ES-I3 (cell line): ENCODE measurements at regions not wholly inside any gene's neighbourhood (a gene's known extent, or its start where the extent isn't known, plus 50 kb on each side); places are given as distances from the start of the nearest gene placed in this dataset.

Experiments
- H3K36me3 ChIP-seq: 2 replicates; pipeline ENCODE4 v1.6.1; 2013; ENCODE audit warnings: mild to moderate bottlenecking, low read length, control low read depth, moderate library complexity; ENCODE audit not compliant: insufficient read depth
- H3K4me1 ChIP-seq: 2 replicates; pipeline ENCODE4 v1.6.1; 2013; ENCODE audit warnings: mild to moderate bottlenecking, control low read depth, low read length; ENCODE audit not compliant: insufficient read depth
- H3K9ac ChIP-seq: 2 replicates; pipeline ENCODE4 v1.6.1; 2013; ENCODE audit warnings: low read depth, mild to moderate bottlenecking, low read length, moderate library complexity
- H3K9me3 ChIP-seq: 2 replicates; pipeline ENCODE4 v1.6.1; 2013; ENCODE audit warnings: mild to moderate bottlenecking, low read length, moderate library complexity; ENCODE audit not compliant: control insufficient read depth, insufficient read depth

GRCh38 chr16:11470676-11471415, 115.9 kb downstream of the LITAF start:
- Histone ChIP-seq H3K36me3 (no peaks in the 10 kb centered on the region; the same call in 1 of the 2 replicates), H3K9me3 (no peaks in the 10 kb centered on the region), H3K4me1 (no peaks in the 10 kb centered on the region), H3K9ac (no peak overlapping the region)

DNA sequence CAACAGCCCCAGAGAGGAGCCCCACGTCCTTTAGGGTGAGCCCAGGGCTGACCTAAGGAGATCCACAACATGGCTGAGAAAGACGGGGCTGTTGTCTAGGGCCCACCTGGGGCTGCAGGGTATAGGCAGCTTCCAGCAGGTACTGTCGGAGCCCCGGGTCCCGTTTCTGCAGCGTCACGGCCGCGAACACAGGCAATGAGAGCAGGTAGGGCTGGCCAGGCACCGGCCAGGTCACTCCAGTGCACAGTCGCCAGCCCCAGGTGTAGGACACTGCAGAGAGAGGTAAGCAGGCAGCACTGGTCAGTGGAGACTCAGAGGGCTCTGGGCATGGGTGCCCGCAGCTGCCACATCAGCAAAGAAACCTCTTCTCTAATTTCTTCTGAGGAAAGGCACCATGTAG, 115.2 kb downstream of the LITAF start:
- H3K9ac ChIP-seq = no peak overlapping the region
- no peaks in the 10 kb centered on the region; the same call in 1 of the 2 replicates for H3K36me3 ChIP-seq
- H3K9me3 ChIP-seq = no peaks in the 10 kb centered on the region
- H3K4me1 ChIP-seq = no peaks in the 10 kb centered on the region

DNA sequence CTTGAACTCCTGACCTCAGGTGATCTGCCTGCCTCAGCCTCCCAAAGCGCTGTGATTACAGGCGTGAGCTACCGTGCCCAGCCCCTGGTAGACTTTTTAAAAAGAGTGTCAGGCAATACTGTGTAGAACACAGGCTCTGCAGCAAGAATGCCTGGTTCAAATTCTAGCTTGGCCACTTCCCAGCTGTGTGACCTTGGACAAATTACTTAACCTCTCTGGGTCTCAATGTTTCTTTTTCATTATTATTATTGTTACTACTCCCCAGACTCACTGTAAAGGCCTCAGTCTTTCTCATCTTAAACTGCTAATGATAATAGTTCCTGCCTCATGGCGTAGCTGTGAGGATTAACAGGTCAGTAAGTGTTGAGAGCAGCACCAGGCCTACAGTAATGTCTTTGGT, 114.3 kb downstream of the LITAF start:
- no peak overlapping the region for H3K9ac ChIP-seq
- H3K9me3 ChIP-seq = no peaks in the 10 kb centered on the region
- H3K4me1 ChIP-seq = no peaks in the 10 kb centered on the region
- no peaks in the 10 kb centered on the region; the same call in 1 of the 2 replicates for H3K36me3 ChIP-seq

- Histone ChIP-seq H3K9ac (no peak overlapping the region), H3K36me3 (no peaks in the 10 kb centered on the region; the same call in 1 of the 2 replicates), H3K4me1 (no peaks in the 10 kb centered on the region), H3K9me3 (no peaks in the 10 kb centered on the region)
These were observed 113.9 kb downstream of the LITAF start for GRCh38 chr16:11472851-11473250.

- H3K4me1 ChIP-seq = no peaks in the 10 kb centered on the region
- H3K9me3 ChIP-seq = no peaks in the 10 kb centered on the region
- H3K36me3 ChIP-seq = no peaks in the 10 kb centered on the region
These were observed 113.0 kb downstream of the LITAF start for GRCh38 chr16:11473728-11474127.

GRCh38 chr16:11474617-11475291, 112.0 kb downstream of the LITAF start:
- no peaks in the 10 kb centered on the region for H3K9me3 ChIP-seq
- H3K4me1 ChIP-seq = no peaks in the 10 kb centered on the region
- H3K36me3 ChIP-seq = no peaks in the 10 kb centered on the region
- H3K9ac ChIP-seq = no peak overlapping the region

More at GRCh38 chr16:11473728-11474127, 113.0 kb downstream of the LITAF start:
- H3K9ac ChIP-seq = no peak overlapping the region

DNA sequence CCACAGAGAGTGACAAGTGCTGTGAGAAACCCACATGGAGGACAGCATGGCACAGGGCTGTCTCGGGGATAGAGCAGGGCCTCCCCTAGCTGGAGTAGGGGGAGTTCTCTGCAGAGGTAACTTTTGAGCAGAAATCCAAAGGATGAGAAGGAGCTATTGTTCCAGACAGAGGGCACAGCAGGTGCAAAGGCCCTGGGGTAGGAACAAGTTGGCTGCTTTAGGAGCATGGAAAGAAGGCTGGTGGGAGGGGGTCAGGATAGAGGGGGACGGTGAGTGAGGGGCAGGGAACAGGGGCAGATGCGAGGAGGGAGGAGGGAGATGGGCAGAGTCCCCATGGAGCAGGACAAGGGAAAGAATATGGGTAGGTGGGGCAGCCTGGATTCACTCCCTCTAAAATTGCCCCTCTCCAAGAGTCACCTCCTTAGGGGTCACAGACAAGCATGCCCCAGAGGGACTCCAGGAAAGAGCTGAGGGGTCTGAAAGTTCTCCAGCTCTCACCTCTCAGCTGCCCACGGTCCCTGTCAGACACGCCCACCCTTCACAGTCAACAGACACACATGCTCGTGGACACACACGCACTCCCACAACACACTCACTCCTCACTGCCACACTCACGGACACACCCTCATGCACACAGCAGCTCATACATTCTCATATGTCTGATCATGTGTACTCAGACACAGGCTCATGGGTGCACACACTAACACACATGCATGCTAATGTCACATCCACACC, 110.7 kb downstream of the LITAF start:
- H3K9ac ChIP-seq = no peak overlapping the region

GRCh38 chr16:11476676-11477075, 110.0 kb downstream of the LITAF start:
- H3K9ac ChIP-seq = no peak overlapping the region
- no peaks in the 10 kb centered on the region for H3K4me1 ChIP-seq

More for the DNA sequence above, 110.7 kb downstream of the LITAF start:
- no peaks in the 10 kb centered on the region for H3K9me3 ChIP-seq
- H3K36me3 ChIP-seq = no peaks in the 10 kb centered on the region
- H3K4me1 ChIP-seq = no peaks in the 10 kb centered on the region

GRCh38 chr16:11478431-11479119, 108.1 kb downstream of the LITAF start:
- Histone ChIP-seq H3K36me3 (no peaks in the 10 kb centered on the region; the same call in 1 of the 2 replicates), H3K9me3 (0 out of 2 replicates have a peak, but pooled peaks cover 2% of the 10 kb centered on the region), H3K4me1 (no peaks in the 10 kb centered on the region), H3K9ac (no peak overlapping the region)

More at GRCh38 chr16:11476676-11477075, 110.0 kb downstream of the LITAF start:
- Histone ChIP-seq H3K36me3 (no peaks in the 10 kb centered on the region), H3K9me3 (no peaks in the 10 kb centered on the region)

GRCh38 chr16:11479916-11480315, 106.8 kb downstream of the LITAF start:
- Histone ChIP-seq H3K9ac (no peak overlapping the region), H3K36me3 (peaks cover 3% of the 10 kb centered on the region), H3K4me1 (no peaks in the 10 kb centered on the region)

DNA sequence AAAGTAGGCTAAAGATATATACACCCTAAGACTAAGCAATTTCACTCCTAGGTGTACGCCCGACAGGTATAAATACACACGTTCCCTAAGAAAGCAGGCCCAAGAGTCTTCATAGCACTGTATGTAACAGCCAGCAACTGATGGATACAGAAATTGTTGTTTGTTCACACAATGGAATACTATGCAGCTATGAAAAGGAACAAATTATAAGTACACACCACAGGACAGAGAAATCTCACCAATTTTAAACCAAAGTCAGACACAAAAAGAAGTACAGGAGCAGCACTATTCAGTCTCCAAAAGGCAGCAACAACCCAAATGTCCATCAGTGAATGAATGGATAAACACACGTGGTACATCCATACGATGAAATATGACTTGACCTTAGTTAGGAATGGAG, 106.1 kb downstream of the LITAF start:
- H3K4me1 ChIP-seq = no peaks in the 10 kb centered on the region
- no peak overlapping the region for H3K9ac ChIP-seq
- H3K36me3 ChIP-seq = peaks cover 3% of the 10 kb centered on the region
- peaks cover 7% of the 10 kb centered on the region; the same call in 1 of the 2 replicates for H3K9me3 ChIP-seq

More at GRCh38 chr16:11479916-11480315, 106.8 kb downstream of the LITAF start:
- 0 out of 2 replicates have a peak, but pooled peaks cover 2% of the 10 kb centered on the region for H3K9me3 ChIP-seq

DNA sequence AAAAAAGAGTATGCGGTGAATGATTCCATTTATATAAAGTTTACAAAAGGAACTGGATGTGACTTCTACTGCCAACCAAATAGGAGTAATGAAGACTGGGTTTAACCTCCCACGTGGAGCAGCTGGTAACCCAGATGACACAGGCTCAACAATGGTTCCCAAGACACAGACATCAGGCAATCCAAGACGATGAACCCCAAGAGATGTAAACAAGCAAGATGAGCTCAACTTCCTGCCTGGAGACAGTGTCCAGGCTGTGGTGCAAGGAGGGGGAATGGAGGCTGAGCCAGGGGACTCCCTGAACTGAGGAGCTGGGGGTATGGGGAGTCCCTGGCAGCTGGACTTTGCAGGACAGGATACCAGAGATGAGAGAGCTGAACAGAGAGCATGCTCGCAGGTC, 104.7 kb downstream of the LITAF start:
- Histone ChIP-seq H3K9ac (no peak overlapping the region), H3K36me3 (peaks cover 3% of the 10 kb centered on the region), H3K9me3 (peaks cover 7% of the 10 kb centered on the region; the same call in 1 of the 2 replicates), H3K4me1 (no peaks in the 10 kb centered on the region)

DNA sequence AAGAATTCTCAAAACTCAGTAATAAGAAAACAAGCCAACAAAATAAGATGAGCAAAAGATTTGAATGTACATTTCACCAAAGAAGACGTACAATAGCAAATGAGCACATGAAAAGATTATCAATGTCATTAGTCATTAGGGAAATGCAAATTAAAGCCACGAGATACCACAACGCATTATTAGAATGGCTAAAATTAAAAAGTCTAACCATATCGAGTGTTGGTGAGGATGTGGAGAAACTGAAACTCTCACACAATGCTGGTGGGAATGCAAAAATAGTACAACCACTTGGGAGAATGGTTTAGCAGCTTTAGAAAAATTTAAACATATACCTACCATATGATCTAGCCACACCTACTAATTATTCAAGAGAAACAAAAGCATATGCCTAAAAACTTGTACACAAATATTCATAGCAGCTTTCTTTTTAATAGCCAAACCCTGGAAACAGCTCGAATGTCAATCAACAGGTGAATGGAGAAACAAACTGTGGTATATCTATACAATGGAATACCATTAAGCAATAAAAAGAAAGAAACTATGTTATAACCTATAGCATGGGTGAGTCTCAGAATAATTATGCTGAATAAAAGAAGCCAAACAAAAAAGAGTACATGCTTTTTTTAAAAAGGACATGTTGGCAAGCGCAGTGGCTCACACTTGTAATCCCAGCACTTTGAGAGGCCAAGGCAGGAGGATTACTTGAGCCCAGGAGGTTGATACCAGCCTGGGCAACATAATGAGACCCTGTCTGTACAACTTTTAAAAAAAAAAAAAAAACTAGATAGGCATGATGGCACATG, 103.6 kb downstream of the LITAF start:
- H3K9ac ChIP-seq = no peak overlapping the region
- H3K4me1 ChIP-seq = no peaks in the 10 kb centered on the region
- H3K9me3 ChIP-seq = peaks cover 7% of the 10 kb centered on the region; the same call in 1 of the 2 replicates
- peaks cover 3% of the 10 kb centered on the region for H3K36me3 ChIP-seq
